IMR-90 (cell line): ENCODE measurements at regions not wholly inside any gene's neighbourhood (a gene's known extent, or its start where the extent isn't known, plus 50 kb on each side); places are given as distances from the start of the nearest gene placed in this dataset.
"Not testable (repeated sequence)": the region's sequence is repeated elsewhere in the genome, so short reads cannot be mapped to it uniquely, and the experiment has no call there.

ENCODE experiments used
- BHLHE40 ChIP-seq: fragments of 150-350 bp; IDR thresholded peaks from 2 replicates; pipeline ENCODE4 v1.6.1; 2016; ENCODE audit warnings: mild to moderate bottlenecking, low read depth, low read length
- CHD1 ChIP-seq: IDR thresholded peaks from 2 replicates; pipeline ENCODE4 v1.6.1; 2012; ENCODE audit warnings: low read depth, low read length, improper control_type of control experiment
- MAFK ChIP-seq: IDR thresholded peaks from 2 replicates; pipeline ENCODE4 v1.6.1; 2012; ENCODE audit warnings: low read depth, low read length, improper control_type of control experiment
- MAZ ChIP-seq: IDR thresholded peaks from 2 replicates; pipeline ENCODE4 v1.6.1; 2012; ENCODE audit warnings: low read depth, mild to moderate bottlenecking, low read length, improper control_type of control experiment, moderate library complexity, borderline replicate concordance
- MXI1 ChIP-seq: IDR thresholded peaks from 2 replicates; pipeline ENCODE4 v1.6.1; 2012; ENCODE audit warnings: low read depth, mild to moderate bottlenecking, low read length, moderate library complexity, borderline replicate concordance
- NFE2L2 ChIP-seq: fragments of 150-350 bp; IDR thresholded peaks from 2 replicates; pipeline ENCODE4 v1.6.1; 2016; ENCODE audit warnings: low read depth, mild to moderate bottlenecking, low read length
- POLR2A ChIP-seq: IDR thresholded peaks from 2 replicates; pipeline ENCODE4 v1.6.1; 2012; ENCODE audit warnings: mild to moderate bottlenecking, low read depth, low read length
- RAD21 ChIP-seq: IDR thresholded peaks from 2 replicates; pipeline ENCODE4 v1.6.1; 2012; ENCODE audit warnings: low read length, improper control_type of control experiment
- RCOR1 ChIP-seq: IDR thresholded peaks from 2 replicates; pipeline ENCODE4 v1.6.1; 2012; ENCODE audit warnings: mild to moderate bottlenecking, low read length, improper control_type of control experiment; ENCODE audit not compliant: insufficient replicate concordance
- RFX5 ChIP-seq: IDR thresholded peaks from 2 replicates; pipeline ENCODE4 v1.8.0; 2012; ENCODE audit warnings: low read depth, mild to moderate bottlenecking, low read length, moderate library complexity
- SMC3 ChIP-seq: fragments of 150-350 bp; IDR thresholded peaks from 2 replicates; pipeline ENCODE4 v1.6.1; 2016; ENCODE audit warnings: low read depth, mild to moderate bottlenecking, antibody characterized with exemption, low read length, moderate library complexity
- TF ChIP-seq, protein P1 (sequence below): conservative IDR thresholded peaks from 2 replicates; pipeline ENCODE4 v1.5.1; 2012; ENCODE audit warnings: mild to moderate bottlenecking, low read depth, low read length, improper control_type of control experiment
- TF ChIP-seq, protein P2 (sequence below): fragments of 150-350 bp; IDR thresholded peaks from 2 replicates; pipeline ENCODE4 v1.6.1; 2017; ENCODE audit warnings: mild to moderate bottlenecking, antibody characterized with exemption, low read length, low read depth

DNA sequence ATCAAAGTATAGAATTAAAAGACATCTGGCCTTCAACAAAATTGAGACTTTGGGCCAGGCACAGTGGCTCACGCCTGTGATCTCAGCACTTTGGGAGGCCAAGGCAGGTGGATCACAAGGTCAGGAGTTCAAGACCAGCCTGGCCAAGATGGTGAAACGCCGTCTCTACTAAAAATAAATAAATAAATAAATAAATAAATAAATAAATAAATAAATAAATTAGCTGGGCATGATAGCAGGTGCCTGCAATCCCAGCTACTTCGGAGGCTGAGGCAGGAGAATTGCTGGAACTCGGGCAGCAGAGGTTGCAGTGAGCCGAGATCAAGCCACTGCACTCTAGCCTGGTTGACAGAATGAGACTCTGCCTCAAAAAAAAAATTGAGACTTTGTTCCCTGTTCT lies 225.7 kb downstream of the CENPC start:
- TF ChIP-seq, protein P1, sequence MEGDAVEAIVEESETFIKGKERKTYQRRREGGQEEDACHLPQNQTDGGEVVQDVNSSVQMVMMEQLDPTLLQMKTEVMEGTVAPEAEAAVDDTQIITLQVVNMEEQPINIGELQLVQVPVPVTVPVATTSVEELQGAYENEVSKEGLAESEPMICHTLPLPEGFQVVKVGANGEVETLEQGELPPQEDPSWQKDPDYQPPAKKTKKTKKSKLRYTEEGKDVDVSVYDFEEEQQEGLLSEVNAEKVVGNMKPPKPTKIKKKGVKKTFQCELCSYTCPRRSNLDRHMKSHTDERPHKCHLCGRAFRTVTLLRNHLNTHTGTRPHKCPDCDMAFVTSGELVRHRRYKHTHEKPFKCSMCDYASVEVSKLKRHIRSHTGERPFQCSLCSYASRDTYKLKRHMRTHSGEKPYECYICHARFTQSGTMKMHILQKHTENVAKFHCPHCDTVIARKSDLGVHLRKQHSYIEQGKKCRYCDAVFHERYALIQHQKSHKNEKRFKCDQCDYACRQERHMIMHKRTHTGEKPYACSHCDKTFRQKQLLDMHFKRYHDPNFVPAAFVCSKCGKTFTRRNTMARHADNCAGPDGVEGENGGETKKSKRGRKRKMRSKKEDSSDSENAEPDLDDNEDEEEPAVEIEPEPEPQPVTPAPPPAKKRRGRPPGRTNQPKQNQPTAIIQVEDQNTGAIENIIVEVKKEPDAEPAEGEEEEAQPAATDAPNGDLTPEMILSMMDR: not testable (repeated sequence)
- not testable (repeated sequence) for TF ChIP-seq POLR2A, CHD1, SMC3, MAFK, RAD21, RCOR1, RFX5, NFE2L2, MXI1, MAZ, BHLHE40
- TF ChIP-seq, protein P2, sequence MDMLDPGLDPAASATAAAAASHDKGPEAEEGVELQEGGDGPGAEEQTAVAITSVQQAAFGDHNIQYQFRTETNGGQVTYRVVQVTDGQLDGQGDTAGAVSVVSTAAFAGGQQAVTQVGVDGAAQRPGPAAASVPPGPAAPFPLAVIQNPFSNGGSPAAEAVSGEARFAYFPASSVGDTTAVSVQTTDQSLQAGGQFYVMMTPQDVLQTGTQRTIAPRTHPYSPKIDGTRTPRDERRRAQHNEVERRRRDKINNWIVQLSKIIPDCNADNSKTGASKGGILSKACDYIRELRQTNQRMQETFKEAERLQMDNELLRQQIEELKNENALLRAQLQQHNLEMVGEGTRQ: not testable (repeated sequence)
